GM18517 (cell line): ENCODE measurements at regions not wholly inside any gene's neighbourhood (a gene's known extent, or its start where the extent isn't known, plus 50 kb on each side); places are given as distances from the start of the nearest gene placed in this dataset.
"Not testable (repeated sequence)": the region's sequence is repeated elsewhere in the genome, so short reads cannot be mapped to it uniquely, and the experiment has no call there.

Experiments
- ATAC-seq: cut with Tn5 transposase; IDR thresholded peaks from one replicate; pipeline ENCODE4 v1.9.1; 2021; ENCODE audit warnings: mild to moderate bottlenecking, moderate library complexity; ENCODE audit not compliant: unreplicated experiment

- no peak for ATAC-seq
Observed at GRCh38 chr9:78123808-78124207, 92.2 kb upstream of the GNAQ start.

DNA sequence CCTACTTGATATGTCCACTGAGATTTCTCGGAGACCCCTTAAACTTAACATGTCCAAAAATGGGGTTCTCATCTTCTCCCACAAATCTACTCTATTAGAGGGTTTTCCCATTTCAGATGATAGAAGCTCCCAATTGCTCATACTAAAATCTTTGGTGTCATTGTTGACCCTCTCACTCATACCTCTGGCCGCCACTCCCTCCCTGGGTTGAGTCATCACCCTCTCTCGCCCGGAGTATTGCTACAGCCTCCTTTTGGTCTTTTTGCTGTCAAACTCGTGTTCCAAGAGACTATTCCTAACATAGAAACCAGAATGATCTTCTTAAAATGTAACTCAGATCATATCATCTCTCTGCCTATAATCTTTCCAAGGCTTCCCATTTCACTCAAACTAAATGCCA, 91.0 kb upstream of the GNAQ start:
- ATAC-seq, result no peak

DNA sequence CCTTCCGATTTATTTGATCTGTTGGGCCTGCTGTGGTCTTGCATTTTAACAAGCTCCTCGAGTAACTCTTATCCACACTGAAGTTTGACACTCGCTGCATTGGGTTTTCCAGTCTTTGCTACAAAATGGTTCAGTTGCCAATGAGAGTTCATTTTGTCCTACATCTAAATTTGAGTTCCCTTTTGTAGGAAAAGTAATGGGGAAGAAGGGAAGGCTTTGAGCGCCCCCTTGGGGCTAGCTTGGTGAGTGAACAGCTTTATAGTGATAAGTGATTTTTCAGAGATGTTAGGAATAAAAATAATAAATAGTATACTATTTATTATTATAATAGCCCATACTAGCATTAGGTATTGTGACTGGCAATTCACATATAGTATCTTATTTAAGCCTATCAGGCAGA, 89.9 kb upstream of the GNAQ start:
- ATAC-seq, result no peak

GRCh38 chr9:78118742-78119473, 87.3 kb upstream of the GNAQ start:
- peak; percentile 75 for ATAC-seq

DNA sequence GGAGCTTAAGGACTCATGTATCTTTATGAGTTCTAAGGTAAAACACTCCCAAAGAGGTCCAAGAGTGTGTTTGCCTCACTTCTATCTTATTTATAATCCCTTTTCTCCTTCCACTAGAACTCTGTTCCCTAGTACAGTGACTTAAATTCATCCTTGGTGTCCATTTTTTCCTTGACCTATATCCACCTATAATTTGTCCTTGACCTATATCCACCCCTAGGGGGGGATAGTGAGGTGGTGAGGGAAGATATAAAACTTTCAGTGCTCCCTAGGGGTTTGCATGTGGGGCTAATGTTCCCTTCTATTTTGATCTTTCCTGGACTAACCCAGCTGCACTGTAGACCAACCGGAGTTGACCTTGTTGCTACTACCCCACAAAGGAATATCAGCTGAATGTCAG, 83.5 kb upstream of the GNAQ start:
- ATAC-seq, result peak; percentile 58

DNA sequence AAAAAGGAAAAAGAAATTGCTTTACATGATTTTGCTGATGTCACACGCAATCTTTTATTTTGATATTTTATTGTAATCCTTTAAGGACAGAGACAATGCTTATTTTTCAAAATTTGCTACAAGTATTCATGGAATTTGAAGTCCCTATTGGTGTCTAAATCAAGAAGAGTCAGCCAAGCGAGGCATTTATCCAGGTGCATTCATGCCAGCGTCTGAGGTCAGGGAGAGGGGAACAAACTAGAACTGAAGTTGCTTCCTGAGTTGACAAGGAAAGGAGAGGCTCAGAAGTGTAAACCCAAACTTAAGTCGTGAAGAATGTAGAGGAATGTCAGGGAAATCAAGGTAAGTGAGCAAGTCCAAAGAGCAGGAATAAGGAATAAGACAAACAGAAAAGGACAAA, 83.0 kb upstream of the GNAQ start:
- ATAC-seq, result no peak

GRCh38 chr9:78112406-78112805, 80.8 kb upstream of the GNAQ start:
- ATAC-seq, result no peak

DNA sequence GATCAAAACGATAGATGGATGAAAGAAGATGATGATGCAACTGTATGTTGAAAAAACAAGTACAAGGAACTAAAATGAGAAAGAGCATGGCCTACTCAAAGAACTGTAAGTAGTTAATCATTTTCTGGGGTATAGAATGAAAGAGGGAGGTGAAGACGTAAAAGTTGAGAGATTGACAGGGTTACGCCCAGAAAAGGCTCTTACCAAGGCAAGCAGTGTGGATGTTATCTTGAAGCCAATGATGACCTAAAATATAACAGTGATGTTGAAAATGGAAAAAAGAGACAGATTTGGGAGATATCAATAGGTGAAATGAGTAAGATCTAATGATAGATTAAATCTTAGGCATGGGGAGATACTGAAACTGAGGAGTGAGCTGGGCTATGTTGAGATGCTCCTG, 80.4 kb upstream of the GNAQ start:
- no peak for ATAC-seq

DNA sequence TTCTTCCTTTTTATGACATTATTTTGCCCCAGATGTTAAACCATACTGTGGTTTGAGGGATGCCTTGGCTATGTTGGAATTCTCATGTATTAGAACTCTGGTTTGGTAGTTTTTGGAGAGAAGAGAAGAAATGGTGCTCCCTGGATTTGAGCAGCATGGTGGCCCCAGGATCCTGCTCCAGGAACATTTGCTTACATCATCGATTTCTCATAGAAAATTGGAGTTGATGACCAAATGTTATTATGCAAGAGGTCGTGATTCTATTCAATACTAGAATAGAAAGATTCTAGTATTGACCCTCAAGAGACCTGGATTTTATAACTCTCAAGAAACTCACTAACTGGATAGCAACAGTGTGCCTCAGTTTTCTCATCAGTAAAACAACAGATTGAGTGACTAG, 77.5 kb upstream of the GNAQ start:
- ATAC-seq, result no peak

DNA sequence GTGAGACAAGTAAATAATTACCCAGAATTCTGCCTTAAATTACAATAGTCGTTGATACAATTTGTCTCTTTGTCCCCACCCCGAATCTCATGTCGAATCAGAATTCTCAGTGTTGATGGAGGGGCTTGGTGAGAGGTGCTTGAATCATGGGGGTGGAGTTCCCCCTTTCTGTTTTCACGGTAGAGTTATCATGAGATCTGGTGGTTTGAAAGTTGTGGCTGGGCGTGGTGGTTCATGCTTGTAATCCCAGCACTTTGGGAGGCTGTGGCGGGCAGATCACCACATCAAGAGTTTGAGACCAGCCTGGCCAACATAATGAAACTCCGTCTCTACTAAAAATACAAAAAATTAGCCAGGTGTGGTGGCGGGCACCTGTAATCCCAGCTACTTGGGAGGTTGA, 75.0 kb upstream of the GNAQ start:
- ATAC-seq, result not testable (repeated sequence)

- ATAC-seq, result no peak
Observed at GRCh38 chr9:78103971-78104433, 72.4 kb upstream of the GNAQ start.

DNA sequence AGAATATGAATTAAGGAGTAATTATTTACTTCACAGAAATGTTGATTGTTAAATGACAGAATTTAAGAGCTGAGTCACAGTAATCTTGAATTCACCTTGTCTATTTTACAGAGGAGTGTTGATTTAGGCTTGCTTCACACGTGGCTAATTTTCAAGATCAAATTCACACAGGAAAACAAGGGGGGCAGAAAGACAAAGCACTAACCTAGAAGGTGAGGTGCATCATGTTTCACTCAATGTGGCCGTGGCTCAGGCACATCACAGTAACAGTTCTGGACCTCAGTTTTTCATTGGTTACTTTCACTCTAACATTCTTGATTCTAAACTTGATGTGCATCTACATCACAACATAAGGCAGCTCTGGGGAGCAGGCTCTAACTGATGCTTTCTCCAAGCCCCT, 69.6 kb upstream of the GNAQ start:
- no peak for ATAC-seq

DNA sequence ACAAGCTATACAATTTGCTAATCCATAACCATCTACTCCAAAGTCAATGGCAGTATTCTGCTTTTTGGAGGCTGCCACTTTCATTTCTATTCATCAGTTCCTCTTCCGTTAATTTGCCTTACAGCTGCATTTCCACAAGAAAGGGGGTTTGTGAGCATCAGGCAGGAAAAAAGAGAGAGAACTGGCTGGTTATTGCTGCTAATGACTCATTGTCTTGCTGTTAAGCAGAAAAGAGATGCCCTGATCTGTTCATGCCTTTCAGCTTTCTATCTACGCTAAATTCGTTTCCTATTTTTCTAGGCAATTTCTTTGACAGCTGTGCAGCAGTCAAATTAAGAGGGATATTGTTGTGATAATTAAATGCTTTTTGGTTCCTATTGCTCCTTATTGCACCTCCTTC, 65.9 kb upstream of the GNAQ start:
- no peak for ATAC-seq

- no peak for ATAC-seq
Observed at GRCh38 chr9:78091731-78092130, 60.1 kb upstream of the GNAQ start.

DNA sequence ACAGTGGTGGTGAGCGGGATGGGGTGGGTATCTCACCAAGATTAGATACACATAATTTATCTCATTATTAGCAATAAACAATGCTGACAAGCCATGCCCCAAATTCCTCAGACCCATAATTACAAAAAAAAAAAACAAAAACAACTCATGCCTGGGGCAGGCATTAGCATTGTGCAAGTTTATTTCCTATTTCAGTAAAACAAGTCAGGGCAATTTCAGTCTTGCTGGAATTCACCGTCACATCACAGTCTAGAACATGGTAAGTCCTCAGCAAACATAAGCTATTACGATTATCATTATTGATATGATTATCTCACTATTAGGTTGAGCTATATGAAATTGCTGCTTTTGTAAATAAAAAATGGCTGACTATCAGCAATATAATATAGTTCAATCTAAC, 57.5 kb upstream of the GNAQ start:
- no peak for ATAC-seq

GRCh38 chr9:78088190-78088589, 56.6 kb upstream of the GNAQ start:
- ATAC-seq, result not testable (repeated sequence)
